ENCODE measurements at regions not wholly inside any gene's neighbourhood (a gene's known extent, or its start where the extent isn't known, plus 50 kb on each side); places are given as distances from the start of the nearest gene placed in this dataset.

DNA sequence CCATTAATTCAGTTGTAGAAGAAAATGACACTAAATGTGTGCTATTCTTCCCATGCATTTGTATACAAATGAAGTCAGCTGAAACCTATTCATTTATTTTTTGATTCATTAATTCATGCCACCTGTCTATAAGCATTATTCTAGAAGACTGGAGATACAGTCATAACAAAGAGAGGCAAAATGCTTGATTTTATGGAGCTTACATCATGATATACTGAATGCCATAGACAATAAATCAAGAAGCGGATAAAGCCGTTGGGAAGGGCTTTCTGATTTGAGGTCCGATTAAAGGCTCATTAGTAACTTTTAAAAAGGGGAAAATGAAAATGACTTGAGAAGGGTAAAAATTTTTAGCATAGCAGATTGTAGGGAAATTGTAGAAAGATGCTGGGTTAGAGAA lies 494.9 kb downstream of the RERGL start:
- CTCF ChIA-PET (ENCODE audit: low intra/inter-chr PET ratio), result no interaction called here
- Histone ChIP-seq H3K4me1 (replicated peaks in 1 of 2; ENCODE audit: control insufficient read depth in 2 of 2, insufficient read depth in 2 of 2, low read length in 2 of 2) (no peaks in the 10 kb centered on the region), H3K36me3 (ENCODE audit: control insufficient read depth, insufficient read depth, low read length) (no peaks in the 10 kb centered on the region), H3K79me2 (ENCODE audit: control insufficient read depth, insufficient read depth, low read length) (no peaks in the 10 kb centered on the region), H3K27ac (ENCODE audit: extremely low read depth, low read depth, low read length) (no peak overlapping the region), H3K4me3 (no peak overlapping the region), H2AFZ (ENCODE audit: low read depth, low read length) (no peak overlapping the region), H3K9ac (ENCODE audit: insufficient read depth in 1 of 2, low read depth in 2 of 2, low read length in 2 of 2) (no peak overlapping the region), H3K9me3 (replicated peaks; ENCODE audit: control insufficient read depth, insufficient read depth, low read depth, low read length) (no peaks in the 10 kb centered on the region), H4K20me1 (replicated peaks; ENCODE audit: control insufficient read depth, insufficient read depth, low read length) (no peaks in the 10 kb centered on the region), H3K4me2 (ENCODE audit: insufficient read depth, low read length) (no peak overlapping the region), H3K9me1 (ENCODE audit: control insufficient read depth, insufficient read depth, low read length) (no peaks in the 10 kb centered on the region), H3K27me3 (ENCODE audit: control insufficient read depth in 2 of 2, insufficient read depth in 2 of 2, low read length in 2 of 2) (no peaks in the 10 kb centered on the region)
- intact Hi-C loops (cut with micrococcal nuclease), result no loop called here
- no peak for TF ChIP-seq BACH1 (tag; IDR thresholded peaks at IDR 0.05)
- TF ChIP-seq SMARCA5 (IDR thresholded peaks at IDR 0.05), result no peak
- no peak for TF ChIP-seq ELK3 (CRISPR knock-in tag; IDR thresholded peaks at IDR 0.05)
- no peak for TF ChIP-seq PPARD (CRISPR knock-in tag; IDR thresholded peaks at IDR 0.05)
- TF ChIP-seq GMEB1 (CRISPR knock-in tag; IDR thresholded peaks at IDR 0.05), result no peak
- TF ChIP-seq, protein P1, sequence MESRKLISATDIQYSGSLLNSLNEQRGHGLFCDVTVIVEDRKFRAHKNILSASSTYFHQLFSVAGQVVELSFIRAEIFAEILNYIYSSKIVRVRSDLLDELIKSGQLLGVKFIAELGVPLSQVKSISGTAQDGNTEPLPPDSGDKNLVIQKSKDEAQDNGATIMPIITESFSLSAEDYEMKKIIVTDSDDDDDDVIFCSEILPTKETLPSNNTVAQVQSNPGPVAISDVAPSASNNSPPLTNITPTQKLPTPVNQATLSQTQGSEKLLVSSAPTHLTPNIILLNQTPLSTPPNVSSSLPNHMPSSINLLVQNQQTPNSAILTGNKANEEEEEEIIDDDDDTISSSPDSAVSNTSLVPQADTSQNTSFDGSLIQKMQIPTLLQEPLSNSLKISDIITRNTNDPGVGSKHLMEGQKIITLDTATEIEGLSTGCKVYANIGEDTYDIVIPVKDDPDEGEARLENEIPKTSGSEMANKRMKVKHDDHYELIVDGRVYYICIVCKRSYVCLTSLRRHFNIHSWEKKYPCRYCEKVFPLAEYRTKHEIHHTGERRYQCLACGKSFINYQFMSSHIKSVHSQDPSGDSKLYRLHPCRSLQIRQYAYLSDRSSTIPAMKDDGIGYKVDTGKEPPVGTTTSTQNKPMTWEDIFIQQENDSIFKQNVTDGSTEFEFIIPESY (CRISPR knock-in tag; IDR thresholded peaks at IDR 0.05), result no peak
- no peak for TF ChIP-seq ZNF23 (CRISPR knock-in tag; IDR thresholded peaks at IDR 0.05)
- TF ChIP-seq CCNT2 (IDR thresholded peaks at IDR 0.05; ENCODE audit: borderline replicate concordance, extremely low read depth, insufficient read length, low read depth, low read length), result no peak
- TF ChIP-seq ERF (CRISPR knock-in tag; IDR thresholded peaks at IDR 0.05), result no peak
- TF ChIP-seq RBM34 (IDR thresholded peaks at IDR 0.05; ENCODE audit: borderline replicate concordance, insufficient read depth, low read length), result no peak
- no peak for TF ChIP-seq ZNF311 (CRISPR knock-in tag; IDR thresholded peaks at IDR 0.05)
- FAIRE-seq, result no peak
- POLR2A ChIA-PET, result no interaction called here
- BruUV-seq (replicated peaks), result no TSS peak
- WGBS (ENCODE audit: insufficient coverage, low coverage, missing lambda C conversion rate), result 0% methylated on average over 3 of the region's 3 CpGs
- in situ Hi-C loops (cut with MboI), result no loop called here
- no peak for ATAC-seq
- DNase-seq (ENCODE audit: extremely low read depth in 1 of 4, low spot score in 3 of 4), result no peak

Data from K562 (cell line).